HuH-7 (cell line): ENCODE measurements at regions not wholly inside any gene's neighbourhood (a gene's known extent, or its start where the extent isn't known, plus 50 kb on each side); places are given as distances from the start of the nearest gene placed in this dataset.
"Not testable (repeated sequence)": the region's sequence is repeated elsewhere in the genome, so short reads cannot be mapped to it uniquely, and the experiment has no call there.

ENCODE experiments used
- DNase-seq: peaks from one replicate; pipeline ENCODE4 v3.0.0; 2011; ENCODE audit warnings: low spot score

- DNase-seq: not testable (repeated sequence)
Measured at GRCh38 chr3:144023543-144023942, 51.9 kb downstream of the DIPK2A start.

GRCh38 chr3:144028798-144029411 lies 57.3 kb downstream of the DIPK2A start:
- no peak for DNase-seq

GRCh38 chr3:144029769-144030168 lies 58.1 kb downstream of the DIPK2A start:
- DNase-seq: no peak

DNA sequence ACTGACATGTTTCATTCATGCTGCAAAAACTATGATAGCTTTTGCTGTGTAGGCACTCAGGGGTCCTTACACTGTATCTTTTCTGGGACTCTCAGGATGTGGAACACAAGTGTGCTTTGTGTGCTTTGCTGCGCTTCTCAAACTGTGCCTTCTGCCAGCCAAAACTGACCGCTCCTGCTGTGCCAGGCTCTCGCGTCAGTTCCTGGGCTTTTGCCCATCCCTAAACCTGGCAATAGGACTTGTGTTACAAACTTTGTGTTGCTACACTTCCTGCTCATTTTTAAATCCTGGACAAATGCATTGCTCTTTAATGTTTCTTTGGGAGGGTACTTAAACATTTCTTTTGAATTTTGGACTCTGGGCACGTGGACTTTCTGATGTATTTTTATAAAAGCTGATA lies 60.3 kb downstream of the DIPK2A start:
- no peak for DNase-seq

GRCh38 chr3:144032531-144033239 lies 61.1 kb downstream of the DIPK2A start:
- DNase-seq: no peak

GRCh38 chr3:144033240-144033589 lies 61.6 kb downstream of the DIPK2A start:
- no peak for DNase-seq

GRCh38 chr3:144033863-144034262 lies 62.2 kb downstream of the DIPK2A start:
- DNase-seq: no peak

GRCh38 chr3:144034715-144035290 lies 63.2 kb downstream of the DIPK2A start:
- DNase-seq: no peak

- no peak for DNase-seq
Measured at GRCh38 chr3:144036498-144036897, 64.9 kb downstream of the DIPK2A start.

DNA sequence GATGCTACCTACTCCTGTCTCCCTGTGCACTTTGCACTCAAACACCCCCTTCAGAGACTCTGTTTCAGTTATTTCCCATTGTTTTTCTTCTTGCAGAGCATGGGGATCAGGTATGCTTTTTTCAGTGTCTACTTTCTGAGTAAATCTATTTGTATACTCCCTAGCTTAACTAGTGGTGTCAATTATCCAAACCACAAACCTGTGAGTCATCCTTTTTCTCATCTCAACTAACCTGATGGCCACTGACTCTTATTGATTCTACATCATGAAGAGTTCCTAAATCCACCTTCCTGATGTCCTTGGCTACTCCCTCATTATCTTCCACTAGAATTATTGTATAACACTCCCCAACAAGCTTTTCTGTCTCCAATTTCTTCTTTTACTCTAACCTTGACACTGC lies 68.0 kb downstream of the DIPK2A start:
- DNase-seq: no peak

GRCh38 chr3:144041960-144042556 lies 70.4 kb downstream of the DIPK2A start:
- DNase-seq: no peak

GRCh38 chr3:144045766-144046165 lies 74.1 kb downstream of the DIPK2A start:
- no peak for DNase-seq

DNA sequence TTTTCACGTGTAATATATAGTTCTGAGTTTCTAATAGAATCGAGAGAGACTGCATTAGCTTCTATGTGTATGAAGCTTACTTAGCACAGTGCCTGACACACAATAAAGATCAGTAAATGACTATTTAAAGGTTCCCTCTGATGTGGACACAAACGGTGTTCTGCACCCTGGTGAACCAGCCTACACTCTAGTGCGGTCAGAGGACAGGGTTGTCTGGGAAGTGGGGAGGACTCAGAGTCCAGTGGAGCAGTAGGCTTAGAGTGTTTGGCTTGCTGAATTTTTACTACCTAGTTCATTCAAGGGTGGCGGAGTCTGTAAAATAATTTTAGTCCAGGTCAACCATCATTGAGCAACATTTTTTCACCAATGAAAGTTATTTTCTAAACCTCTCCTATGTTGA lies 77.8 kb downstream of the DIPK2A start:
- DNase-seq: no peak

DNA sequence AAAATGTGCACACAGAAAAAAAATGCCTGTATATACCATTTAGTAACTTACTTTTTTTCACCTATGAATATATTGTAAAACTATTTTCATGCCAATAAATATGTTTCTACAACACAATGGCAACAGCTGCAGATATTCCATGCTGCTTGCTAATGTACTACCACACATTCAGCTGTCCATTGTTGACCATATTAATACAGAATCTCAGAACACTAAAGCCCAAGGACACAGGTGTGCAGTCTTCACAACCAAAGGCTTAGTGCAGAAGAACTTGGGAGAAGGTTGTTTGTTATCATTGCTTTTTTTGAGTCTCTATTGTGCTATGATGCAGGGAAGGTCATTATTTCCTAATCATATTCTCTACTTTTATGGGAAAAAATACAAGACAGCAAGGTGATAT lies 79.6 kb downstream of the DIPK2A start:
- no peak for DNase-seq

DNA sequence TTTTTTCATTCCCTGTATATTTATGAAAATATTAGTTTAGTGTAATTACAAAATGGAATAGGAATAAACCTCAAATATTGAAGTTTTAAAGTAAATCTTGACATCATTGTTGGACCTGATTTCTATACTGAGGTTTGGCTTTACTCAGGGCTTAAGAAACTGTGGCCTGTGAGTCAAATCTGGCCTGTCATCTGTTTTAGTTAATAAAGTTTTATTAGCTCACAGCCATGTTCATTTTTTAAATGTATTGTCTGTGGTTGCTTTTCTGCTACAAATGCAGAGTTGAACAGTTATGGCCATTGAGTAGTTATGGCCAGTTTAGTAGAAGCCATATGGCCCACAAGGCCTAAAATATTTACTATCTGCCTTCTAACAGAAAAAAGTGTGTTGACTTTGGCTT lies 80.7 kb downstream of the DIPK2A start:
- no peak for DNase-seq

GRCh38 chr3:144053121-144053520 lies 81.5 kb downstream of the DIPK2A start:
- DNase-seq: no peak

- DNase-seq: no peak
Measured at GRCh38 chr3:144054766-144055165, 83.1 kb downstream of the DIPK2A start.

DNA sequence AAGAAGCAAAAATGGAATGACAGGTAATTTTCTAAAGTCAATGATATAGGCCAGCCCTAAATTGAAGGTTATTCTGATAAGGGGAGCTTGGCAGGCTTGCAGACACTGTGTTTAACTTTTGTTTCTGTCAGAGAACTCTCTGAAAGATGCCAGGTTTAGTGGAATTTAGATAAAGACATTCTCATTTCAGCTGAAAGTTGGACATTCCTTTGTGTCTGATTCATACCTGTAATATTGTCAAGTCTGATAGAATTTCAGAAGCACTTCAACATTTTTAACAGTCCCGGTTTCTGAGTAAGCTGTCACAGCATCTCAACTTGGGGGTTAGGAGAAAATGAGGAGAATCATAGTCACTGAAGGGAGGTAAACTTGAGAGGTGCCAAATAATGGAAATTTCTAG lies 84.0 kb downstream of the DIPK2A start:
- no peak for DNase-seq

DNA sequence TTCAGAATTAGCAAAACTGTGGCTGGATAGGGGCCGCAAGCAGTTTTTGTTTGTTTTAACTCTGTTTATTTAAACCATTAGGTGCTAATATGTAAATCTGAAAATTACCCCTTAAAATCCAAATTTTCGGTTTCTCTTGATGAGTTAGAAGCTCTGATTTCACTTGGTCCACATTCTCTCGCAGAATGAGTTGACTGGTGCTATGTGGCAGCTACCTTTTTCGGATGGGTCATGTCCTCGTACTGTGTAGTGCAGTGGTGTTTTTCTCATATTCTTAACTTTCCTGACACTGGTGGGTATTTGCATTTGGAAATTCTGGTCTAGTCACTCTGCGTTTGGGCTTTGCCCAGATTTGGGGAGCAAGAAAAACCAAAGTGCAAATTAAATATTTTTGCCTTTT lies 87.1 kb downstream of the DIPK2A start:
- DNase-seq: no peak

- DNase-seq: no peak
Measured at GRCh38 chr3:144059481-144059880, 87.9 kb downstream of the DIPK2A start.

GRCh38 chr3:144060881-144061280 lies 89.3 kb downstream of the DIPK2A start:
- no peak for DNase-seq

GRCh38 chr3:144063306-144063705 lies 91.7 kb downstream of the DIPK2A start:
- no peak for DNase-seq

DNA sequence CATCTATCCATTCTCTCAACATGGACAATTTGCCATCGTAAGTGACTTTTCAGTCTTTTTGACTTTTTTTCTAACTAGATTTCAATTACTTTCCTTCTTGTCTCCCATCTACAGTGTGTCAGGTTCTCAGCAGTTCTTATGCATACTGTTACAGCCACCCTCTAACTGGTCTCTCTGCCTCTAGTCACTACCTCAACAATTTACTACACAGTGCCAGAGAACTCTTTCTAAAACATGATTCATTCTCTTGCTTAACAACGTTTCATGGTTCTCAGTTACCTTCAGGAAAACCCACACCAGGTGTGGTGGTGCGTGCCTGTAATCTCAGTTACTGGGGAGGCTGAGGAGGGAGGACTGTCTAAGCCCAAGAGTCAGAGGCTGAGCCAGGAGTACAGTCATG lies 95.4 kb downstream of the DIPK2A start:
- no peak for DNase-seq
